ENCODE measurements at regions not wholly inside any gene's neighbourhood (a gene's known extent, or its start where the extent isn't known, plus 50 kb on each side); places are given as distances from the start of the nearest gene placed in this dataset.

DNA sequence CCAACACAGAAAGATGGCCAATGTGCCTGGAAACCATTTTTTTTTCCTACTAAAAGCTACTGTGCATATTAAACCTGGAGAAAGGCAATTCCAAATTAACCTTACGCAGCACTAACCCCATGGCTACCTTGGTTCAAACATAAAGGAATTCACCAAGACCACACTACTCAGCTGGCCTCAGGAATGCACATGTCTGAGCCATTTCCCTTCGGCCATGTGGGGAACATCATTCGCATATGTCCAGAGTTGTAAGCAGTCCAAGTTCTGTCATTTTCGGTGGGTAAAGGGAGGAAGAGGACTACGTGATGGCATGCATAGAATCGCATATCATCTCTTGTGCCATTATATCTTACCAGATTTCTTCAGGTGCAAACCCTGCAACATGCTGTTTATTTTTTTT lies 175.4 kb downstream of the NTMT2 start:
- TF ChIP-seq, protein P1, sequence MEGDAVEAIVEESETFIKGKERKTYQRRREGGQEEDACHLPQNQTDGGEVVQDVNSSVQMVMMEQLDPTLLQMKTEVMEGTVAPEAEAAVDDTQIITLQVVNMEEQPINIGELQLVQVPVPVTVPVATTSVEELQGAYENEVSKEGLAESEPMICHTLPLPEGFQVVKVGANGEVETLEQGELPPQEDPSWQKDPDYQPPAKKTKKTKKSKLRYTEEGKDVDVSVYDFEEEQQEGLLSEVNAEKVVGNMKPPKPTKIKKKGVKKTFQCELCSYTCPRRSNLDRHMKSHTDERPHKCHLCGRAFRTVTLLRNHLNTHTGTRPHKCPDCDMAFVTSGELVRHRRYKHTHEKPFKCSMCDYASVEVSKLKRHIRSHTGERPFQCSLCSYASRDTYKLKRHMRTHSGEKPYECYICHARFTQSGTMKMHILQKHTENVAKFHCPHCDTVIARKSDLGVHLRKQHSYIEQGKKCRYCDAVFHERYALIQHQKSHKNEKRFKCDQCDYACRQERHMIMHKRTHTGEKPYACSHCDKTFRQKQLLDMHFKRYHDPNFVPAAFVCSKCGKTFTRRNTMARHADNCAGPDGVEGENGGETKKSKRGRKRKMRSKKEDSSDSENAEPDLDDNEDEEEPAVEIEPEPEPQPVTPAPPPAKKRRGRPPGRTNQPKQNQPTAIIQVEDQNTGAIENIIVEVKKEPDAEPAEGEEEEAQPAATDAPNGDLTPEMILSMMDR (IDR thresholded peaks at IDR 0.05; ENCODE audit: insufficient read depth, low read length): no peak
- no peak for DNase-seq (ENCODE audit: low read depth)
- H3K4me3 ChIP-seq (ENCODE audit: low read depth, low read length): no peak overlapping the region

DNA sequence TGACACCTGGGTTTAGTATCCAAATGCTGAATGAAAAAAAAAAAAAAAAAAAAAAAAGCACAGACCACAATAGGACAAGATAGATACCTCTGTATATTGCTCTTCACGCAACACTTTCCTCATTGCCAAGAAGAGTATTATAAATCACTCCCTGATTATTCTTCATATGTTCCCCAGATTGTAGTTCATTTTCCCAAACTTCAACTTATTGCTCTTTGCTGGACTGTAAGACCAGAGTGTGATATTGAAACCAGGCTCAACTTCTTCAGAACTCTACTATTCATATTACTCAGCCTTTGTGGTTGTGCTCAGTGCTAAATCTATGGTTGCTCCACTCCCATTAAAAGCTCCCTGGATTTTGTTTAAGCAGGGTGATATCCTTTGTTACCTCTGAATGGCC lies 180.4 kb downstream of the NTMT2 start:
- H3K4me3 ChIP-seq (ENCODE audit: low read depth, low read length): no peak overlapping the region
- TF ChIP-seq, protein P1 (IDR thresholded peaks at IDR 0.05; ENCODE audit: insufficient read depth, low read length): no peak
- DNase-seq (ENCODE audit: low read depth): no peak

DNA sequence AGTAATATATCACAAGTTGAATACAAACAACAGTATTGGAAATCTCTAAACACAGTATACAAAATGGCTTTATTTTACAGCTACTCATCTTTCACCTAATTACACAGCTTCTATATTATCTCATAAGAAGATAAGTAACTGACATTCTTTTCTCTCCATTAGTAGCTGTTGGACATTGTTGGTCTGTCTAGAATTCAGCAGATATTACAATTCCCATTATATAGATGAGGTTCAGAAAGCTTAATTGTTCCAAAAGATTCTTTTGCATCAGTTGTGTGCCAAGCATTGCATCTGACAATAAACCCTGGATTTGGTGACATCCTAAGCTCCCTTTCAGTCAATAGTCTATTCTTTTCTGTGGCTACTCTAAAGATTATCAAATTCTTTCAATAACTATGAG lies 187.0 kb downstream of the NTMT2 start:
- TF ChIP-seq, protein P1 (IDR thresholded peaks at IDR 0.05; ENCODE audit: insufficient read depth, low read length): no peak
- no peak for DNase-seq (ENCODE audit: low read depth)
- H3K4me3 ChIP-seq (ENCODE audit: low read depth, low read length): no peak overlapping the region

DNA sequence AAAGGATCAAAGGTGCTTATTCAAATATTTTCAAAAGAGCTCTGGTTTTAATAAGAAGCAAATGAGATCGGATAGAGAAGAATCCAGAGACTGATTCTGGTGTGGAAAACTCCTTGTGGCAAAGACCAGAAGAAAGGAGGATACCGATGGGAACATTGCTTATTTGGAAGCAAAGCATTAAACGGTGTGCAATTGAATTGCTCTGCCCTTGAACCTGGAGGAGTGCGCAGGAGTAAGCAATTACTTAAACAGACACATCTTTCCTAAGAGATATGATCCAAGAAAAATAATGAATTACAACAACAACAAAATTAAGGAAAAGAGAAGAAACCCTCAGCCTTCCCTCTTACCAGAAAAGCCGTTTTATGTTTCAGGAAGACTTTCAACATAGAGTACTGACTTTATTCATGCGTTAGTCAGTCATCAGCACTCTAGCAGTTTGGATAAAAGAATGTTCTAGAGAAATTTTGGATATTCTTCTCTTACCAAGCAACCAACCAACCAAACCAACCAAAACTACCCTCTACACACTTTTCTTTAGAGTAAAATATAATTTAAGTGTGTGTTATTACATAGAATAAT lies 191.7 kb downstream of the NTMT2 start:
- no peak for DNase-seq (ENCODE audit: low read depth)

DNA sequence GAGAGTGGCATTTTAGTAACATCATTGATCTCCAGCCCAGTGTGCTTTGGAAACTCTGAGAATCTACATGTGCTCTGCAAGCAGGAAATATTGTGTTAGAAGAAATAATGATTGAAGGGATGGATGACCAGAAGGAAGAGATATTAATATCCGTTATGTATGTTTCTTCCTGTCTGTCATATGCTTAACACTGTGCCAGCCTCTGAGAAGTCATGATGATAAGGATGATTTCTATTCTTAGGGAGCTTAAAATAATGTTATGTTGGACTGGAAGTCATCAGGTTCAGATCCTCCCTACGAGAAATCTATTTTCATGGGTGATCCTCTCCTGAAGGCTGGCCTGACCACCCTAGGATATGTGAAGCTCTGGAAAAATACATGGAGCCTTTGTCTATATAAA lies 192.4 kb upstream of the GORAB start:
- H3K4me3 ChIP-seq (ENCODE audit: low read depth, low read length): no peak overlapping the region
- TF ChIP-seq, protein P1 (IDR thresholded peaks at IDR 0.05; ENCODE audit: insufficient read depth, low read length): no peak
- DNase-seq (ENCODE audit: low read depth): no peak

More for the DNA sequence above, 191.7 kb downstream of the NTMT2 start:
- H3K4me3 ChIP-seq (ENCODE audit: low read depth, low read length): no peak overlapping the region
- TF ChIP-seq, protein P1 (IDR thresholded peaks at IDR 0.05; ENCODE audit: insufficient read depth, low read length): no peak

DNA sequence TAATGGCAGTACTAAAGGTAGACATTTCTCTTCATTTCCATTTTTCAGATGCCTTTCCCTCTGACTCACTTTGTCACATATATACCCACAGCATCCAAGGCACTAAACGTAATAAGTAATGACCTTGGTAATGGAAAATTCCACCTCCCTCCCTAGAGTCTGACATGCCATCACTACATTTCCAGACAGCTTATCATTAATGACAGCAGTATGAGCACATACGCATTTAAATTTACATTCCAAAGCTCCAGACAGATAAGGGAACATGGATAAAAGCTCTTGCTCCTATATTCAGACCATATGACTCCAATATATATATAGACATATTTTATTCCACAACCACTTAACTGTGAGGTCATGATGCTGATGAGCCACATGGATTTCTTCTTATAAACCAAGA lies 191.7 kb upstream of the GORAB start:
- TF ChIP-seq, protein P1 (IDR thresholded peaks at IDR 0.05; ENCODE audit: insufficient read depth, low read length): no peak
- H3K4me3 ChIP-seq (ENCODE audit: low read depth, low read length): no peak overlapping the region
- DNase-seq (ENCODE audit: low read depth): peak; percentile 28

DNA sequence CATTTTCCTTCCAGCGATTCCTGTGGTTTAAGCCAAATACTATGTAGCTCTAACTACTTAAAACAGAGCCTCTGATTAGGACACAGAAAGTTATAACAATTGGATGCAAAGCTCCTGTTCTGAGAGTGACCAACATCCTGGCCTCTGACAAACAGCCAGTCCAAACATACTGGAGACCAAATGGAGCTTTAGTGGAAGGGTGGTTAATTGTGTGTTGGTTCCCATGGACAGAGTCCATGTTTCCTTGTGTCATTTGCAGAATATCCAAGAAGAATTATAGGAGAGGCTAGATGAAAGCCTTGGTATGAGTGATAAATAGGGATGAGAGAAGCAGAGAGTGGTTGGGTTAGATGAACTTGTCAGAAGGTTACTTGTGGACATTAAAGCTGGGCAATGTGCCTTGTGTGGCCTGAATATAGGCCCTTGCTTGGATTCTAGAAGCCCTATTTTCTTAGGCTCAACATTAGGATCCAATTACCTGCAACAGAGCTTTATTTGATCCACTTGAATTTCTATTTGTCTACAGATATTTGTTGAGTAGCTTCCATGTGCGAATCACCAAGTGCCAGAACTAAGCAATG lies 180.5 kb upstream of the GORAB start:
- TF ChIP-seq, protein P1 (IDR thresholded peaks at IDR 0.05; ENCODE audit: insufficient read depth, low read length): no peak
- peak; percentile 76 for DNase-seq (ENCODE audit: low read depth)
- no peak overlapping the region for H3K4me3 ChIP-seq (ENCODE audit: low read depth, low read length)

Measured in fibroblast of the aortic adventitia (primary cell).